OCI-LY3 (cell line): ENCODE measurements at regions not wholly inside any gene's neighbourhood (a gene's known extent, or its start where the extent isn't known, plus 50 kb on each side); places are given as distances from the start of the nearest gene placed in this dataset.

Source experiments
- H2AFZ ChIP-seq: fragments of 200-600, 300-600 bp; shearing (Covaris generic); 2 replicates; pipeline ENCODE4 v1.6.0; 2014; ENCODE audit warnings: antibody characterized with exemption, low read depth, low read length
- H3K27ac ChIP-seq: fragments of 200-600, 300-600 bp; sonication (generic); 2 replicates; pipeline ENCODE4 v1.5.1; 2014; ENCODE audit warnings: mild to moderate bottlenecking, low read length, moderate library complexity, mixed read lengths
- H3K27me3 ChIP-seq: fragments of 200-600, 300-600 bp; sonication (generic); 2 replicates; pipeline ENCODE4 v1.6.1; 2014; ENCODE audit warnings: low read depth, low read length, mixed read lengths
- H3K36me3 ChIP-seq: fragments of 200-600, 300-600 bp; sonication (generic); replicated peaks from 2 replicates; pipeline ENCODE3; 2014; ENCODE audit warnings: low read depth, low read length, mixed read lengths
- H3K4me1 ChIP-seq: fragments of 300-600, 200-600 bp; sonication (generic); 2 replicates; pipeline ENCODE4 v1.6.1; 2014; ENCODE audit warnings: low read length, mixed read lengths
- H3K4me2 ChIP-seq: fragments of 200-600, 300-600 bp; sonication (generic); 2 replicates; pipeline ENCODE4 v1.6.1; 2014; ENCODE audit warnings: low read length, mixed read lengths
- H3K4me3 ChIP-seq: fragments of 300-600, 200-600 bp; sonication (generic); 2 replicates; pipeline ENCODE4 v1.5.1; 2014; ENCODE audit warnings: antibody characterized with exemption, mild to moderate bottlenecking, low read length, moderate library complexity
- H3K79me2 ChIP-seq: fragments of 300-600, 200-600 bp; shearing (Covaris generic); 2 replicates; pipeline ENCODE4 v1.6.1; 2014; ENCODE audit warnings: mild to moderate bottlenecking, low read length, mixed read lengths
- H3K9ac ChIP-seq: fragments of 300-600, 200-600 bp; shearing (Covaris generic); 2 replicates; pipeline ENCODE4 v1.6.0; 2014; ENCODE audit warnings: mild to moderate bottlenecking, low read length, moderate library complexity
- H3K9me3 ChIP-seq: fragments of 200-600, 300-600 bp; shearing (Covaris generic); 2 replicates; pipeline ENCODE4 v1.6.1; 2014; ENCODE audit warnings: low read length, mixed read lengths; ENCODE audit not compliant: insufficient read depth
- H4K20me1 ChIP-seq: fragments of 200-600, 300-600 bp; sonication (generic); 2 replicates; pipeline ENCODE4 v1.6.1; 2016; ENCODE audit warnings: low read length, mixed read lengths; ENCODE audit not compliant: insufficient read depth
- CTCF ChIP-seq: fragments of 200-600, 300-600 bp; sonication (generic); IDR thresholded peaks from 2 replicates; pipeline ENCODE4 v1.5.1; 2014; ENCODE audit warnings: antibody characterized with exemption, low read length, low read depth
- EZH2phosphoT487 ChIP-seq: fragments of 200-600 bp; shearing (Covaris generic); IDR thresholded peaks from 2 replicates; pipeline ENCODE4 v1.6.1; 2018; ENCODE audit warnings: antibody characterized with exemption, mixed run types, low read depth

DNA sequence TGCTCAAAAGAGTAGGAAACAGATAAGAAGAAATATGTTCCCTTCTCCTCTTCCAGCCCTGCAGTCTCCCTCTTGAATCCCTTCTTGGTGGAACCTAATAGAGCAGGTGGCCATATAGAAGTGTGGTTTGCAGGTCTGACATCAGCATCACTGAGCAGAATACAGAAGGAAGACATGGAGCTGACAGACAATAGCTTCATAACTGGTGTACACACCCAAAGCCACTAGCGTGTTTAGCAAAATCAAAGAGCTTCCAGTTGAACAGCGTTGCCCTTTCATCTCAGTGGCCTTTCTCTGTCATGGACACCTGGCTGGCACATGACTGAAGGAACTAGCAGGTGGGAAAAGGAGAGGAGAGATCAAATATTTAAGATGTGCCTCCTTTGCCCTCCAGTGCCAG lies 245.5 kb downstream of the BAMBI start:
- Histone ChIP-seq H3K4me3 (no peak overlapping the region), H3K9ac (no peak overlapping the region), H3K79me2 (no peaks in the 10 kb centered on the region), H3K9me3 (no peaks in the 10 kb centered on the region), H3K4me2 (no peak overlapping the region), H4K20me1 (no peaks in the 10 kb centered on the region), H3K36me3 (no peaks in the 10 kb centered on the region), H2AFZ (no peak overlapping the region), H3K27me3 (no peaks in the 10 kb centered on the region), H3K27ac (no peak overlapping the region), H3K4me1 (no peaks in the 10 kb centered on the region)
- no peak for TF ChIP-seq CTCF
- no peak for TF ChIP-seq EZH2phosphoT487

- no peaks in the 10 kb centered on the region for H3K79me2 ChIP-seq
- no peak overlapping the region for H3K4me2 ChIP-seq
- TF ChIP-seq EZH2phosphoT487 (no peak), CTCF (no peak)
- no peak overlapping the region for H2AFZ ChIP-seq
- no peaks in the 10 kb centered on the region for H3K36me3 ChIP-seq
- H3K4me1 ChIP-seq = no peaks in the 10 kb centered on the region
- H3K9me3 ChIP-seq = no peaks in the 10 kb centered on the region
- H4K20me1 ChIP-seq = no peaks in the 10 kb centered on the region
- no peak overlapping the region for H3K27ac ChIP-seq
- no peak overlapping the region for H3K9ac ChIP-seq
- no peaks in the 10 kb centered on the region for H3K27me3 ChIP-seq
- no peak overlapping the region for H3K4me3 ChIP-seq
Observed at GRCh38 chr10:28924717-28925116, 247.4 kb downstream of the BAMBI start.

- Histone ChIP-seq H3K36me3 (no peaks in the 10 kb centered on the region), H3K27me3 (no peaks in the 10 kb centered on the region), H3K4me1 (no peaks in the 10 kb centered on the region), H3K79me2 (no peaks in the 10 kb centered on the region), H3K9me3 (no peaks in the 10 kb centered on the region), H2AFZ (no peak overlapping the region), H3K9ac (no peak overlapping the region), H3K4me3 (no peak overlapping the region), H3K4me2 (no peak overlapping the region), H4K20me1 (no peaks in the 10 kb centered on the region), H3K27ac (no peak overlapping the region)
- TF ChIP-seq CTCF = no peak
- no peak for TF ChIP-seq EZH2phosphoT487
Observed at GRCh38 chr10:28925121-28925663, 247.9 kb downstream of the BAMBI start.

DNA sequence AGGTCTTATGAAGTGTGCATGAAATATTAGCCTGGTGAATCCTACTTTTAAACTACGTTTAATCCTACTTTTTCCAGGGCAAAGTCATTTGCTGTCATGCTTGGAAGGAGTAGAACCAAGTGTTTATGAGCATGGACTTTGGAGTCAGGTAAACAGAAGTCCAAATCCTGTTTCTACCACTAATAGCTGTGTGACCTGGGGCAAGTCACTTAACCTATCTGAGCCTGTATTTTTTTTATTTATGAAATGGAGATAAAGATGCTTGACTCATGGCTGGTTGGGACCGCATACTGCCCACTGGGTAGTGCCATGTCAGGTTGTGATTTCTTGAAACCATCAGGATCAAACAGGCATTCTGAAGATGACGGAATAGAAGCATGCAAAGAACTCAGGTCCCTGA lies 249.6 kb downstream of the BAMBI start:
- H3K4me3 ChIP-seq = no peak overlapping the region
- TF ChIP-seq EZH2phosphoT487 (no peak), CTCF (no peak)

More for the DNA sequence above, 249.6 kb downstream of the BAMBI start:
- H3K36me3 ChIP-seq = no peaks in the 10 kb centered on the region
- H3K79me2 ChIP-seq = no peaks in the 10 kb centered on the region
- no peaks in the 10 kb centered on the region for H4K20me1 ChIP-seq
- H3K27me3 ChIP-seq = no peaks in the 10 kb centered on the region
- no peak overlapping the region for H3K4me2 ChIP-seq
- H3K9me3 ChIP-seq = no peaks in the 10 kb centered on the region
- H3K27ac ChIP-seq = no peak overlapping the region
- no peak overlapping the region for H3K9ac ChIP-seq
- H3K4me1 ChIP-seq = no peaks in the 10 kb centered on the region
- H2AFZ ChIP-seq = no peak overlapping the region
